MM.1S (cell line): ENCODE measurements at regions not wholly inside any gene's neighbourhood (a gene's known extent, or its start where the extent isn't known, plus 50 kb on each side); places are given as distances from the start of the nearest gene placed in this dataset.
"Not testable (repeated sequence)": the region's sequence is repeated elsewhere in the genome, so short reads cannot be mapped to it uniquely, and the experiment has no call there.

ENCODE experiments used
- DNase-seq: peaks from one replicate; pipeline ENCODE4 v3.0.0-alpha.2; 2015
- H2AFZ ChIP-seq: fragments of 300-600 bp; sonication (generic); 2 replicates; pipeline ENCODE4 v1.6.0; 2016; ENCODE audit warnings: antibody characterized with exemption, low read length
- H3F3A ChIP-seq: fragments of 300-600 bp; sonication (generic); 2 replicates; pipeline ENCODE4 v1.6.1; 2016; ENCODE audit warnings: mild to moderate bottlenecking, antibody characterized with exemption, low read length, moderate library complexity, mixed read lengths; ENCODE audit not compliant: insufficient read depth
- H3K27ac ChIP-seq: fragments of 300-600 bp; sonication (generic); 2 replicates; pipeline ENCODE4 v1.5.1; 2016; ENCODE audit warnings: mild to moderate bottlenecking, low read length
- H3K27me3 ChIP-seq: fragments of 300-600 bp; sonication (generic); replicated peaks from 2 replicates; pipeline ENCODE4 v1.6.0; 2016; ENCODE audit warnings: low read length; ENCODE audit not compliant: insufficient read depth
- H3K36me3 ChIP-seq: fragments of 300-600 bp; sonication (generic); replicated peaks from 2 replicates; pipeline ENCODE4 v1.6.1; 2016; ENCODE audit warnings: mild to moderate bottlenecking, low read length, mixed read lengths; ENCODE audit not compliant: insufficient read depth
- H3K4me1 ChIP-seq: fragments of 300-600 bp; sonication (generic); 2 replicates; pipeline ENCODE4 v1.6.1; 2016; ENCODE audit warnings: low read length, mixed read lengths
- H3K4me2 ChIP-seq: fragments of 300-600 bp; sonication (generic); 2 replicates; pipeline ENCODE4 v1.6.0; 2016; ENCODE audit warnings: low read depth, low read length
- H3K4me3 ChIP-seq: fragments of 300-600 bp; sonication (generic); 2 replicates; pipeline ENCODE4 v1.5.1; 2016; ENCODE audit warnings: low read length, mixed read lengths
- H3K79me2 ChIP-seq: fragments of 300-600 bp; sonication (generic); 2 replicates; pipeline ENCODE4 v1.6.1; 2016; ENCODE audit warnings: mixed run types, low read length, mixed read lengths
- H3K9ac ChIP-seq: fragments of 300-600 bp; sonication (generic); 2 replicates; pipeline ENCODE4 v1.6.1; 2016; ENCODE audit warnings: low read length, mixed read lengths
- H3K9me2 ChIP-seq: fragments of 300-600 bp; sonication (generic); replicated peaks from 2 replicates; pipeline ENCODE4 v1.6.1; 2016; ENCODE audit warnings: mild to moderate bottlenecking, low read length, mixed read lengths; ENCODE audit not compliant: insufficient read depth
- H3K9me3 ChIP-seq: fragments of 300-600 bp; sonication (generic); replicated peaks from 2 replicates; pipeline ENCODE4 v1.6.1; 2016; ENCODE audit warnings: mild to moderate bottlenecking, low read length, mixed read lengths; ENCODE audit not compliant: insufficient read depth
- H4K20me1 ChIP-seq: fragments of 300-600 bp; sonication (generic); 2 replicates; pipeline ENCODE4 v1.6.1; 2016; ENCODE audit warnings: mild to moderate bottlenecking, low read length, moderate library complexity, mixed read lengths; ENCODE audit not compliant: insufficient read depth
- CTCF ChIP-seq: fragments of 300-600 bp; sonication (generic); IDR thresholded peaks from 2 replicates; pipeline ENCODE4 v1.5.1; 2016; ENCODE audit warnings: antibody characterized with exemption, low read length, mixed read lengths
- EZH2 ChIP-seq: fragments of 300-600 bp; sonication (generic); optimal IDR thresholded peaks from 2 replicates; pipeline ENCODE3; 2017; ENCODE audit warnings: low read depth, mild to moderate bottlenecking, antibody characterized with exemption, low read length, mixed read lengths
- EZH2phosphoT487 ChIP-seq: fragments of 300-600 bp; sonication (generic); IDR thresholded peaks from 2 replicates; pipeline ENCODE4 v1.6.1; 2018; ENCODE audit warnings: antibody characterized with exemption, low read length

GRCh38 chr13:22964245-22964966, 216.4 kb upstream of the SGCG start:
- Histone ChIP-seq H3K4me2 (no peak overlapping the region), H3K79me2 (no peaks in the 10 kb centered on the region), H3K9me2 (no peaks in the 10 kb centered on the region), H3F3A (no peaks in the 10 kb centered on the region), H3K4me3 (no peak overlapping the region), H3K27me3 (no peaks in the 10 kb centered on the region), H3K36me3 (no peaks in the 10 kb centered on the region), H2AFZ (no peak overlapping the region), H4K20me1 (no peaks in the 10 kb centered on the region), H3K9ac (no peak overlapping the region), H3K27ac (no peak overlapping the region), H3K4me1 (no peaks in the 10 kb centered on the region), H3K9me3 (no peaks in the 10 kb centered on the region)
- TF ChIP-seq EZH2phosphoT487 (no peak), CTCF (no peak), EZH2 (no peak)
- DNase-seq, result no peak

- not testable (repeated sequence) for H3K9me2 ChIP-seq, H3K4me3 ChIP-seq
Observed at GRCh38 chr13:22965011-22965857, 215.5 kb upstream of the SGCG start.

GRCh38 chr13:22965858-22966239, 214.9 kb upstream of the SGCG start:
- not testable (repeated sequence) for H3F3A ChIP-seq, H3K27me3 ChIP-seq, H4K20me1 ChIP-seq, H2AFZ ChIP-seq, H3K9me3 ChIP-seq, H3K27ac ChIP-seq, H3K79me2 ChIP-seq, H3K4me3 ChIP-seq, DNase-seq, H3K9ac ChIP-seq, H3K36me3 ChIP-seq, H3K4me1 ChIP-seq, H3K4me2 ChIP-seq, H3K9me2 ChIP-seq

More at GRCh38 chr13:22965011-22965857, 215.5 kb upstream of the SGCG start:
- H3K9me3 ChIP-seq, H3K27me3 ChIP-seq, H3K79me2 ChIP-seq, DNase-seq, H3K4me1 ChIP-seq, H3K27ac ChIP-seq, H2AFZ ChIP-seq, H3K4me2 ChIP-seq, H4K20me1 ChIP-seq, H3K36me3 ChIP-seq, H3F3A ChIP-seq, H3K9ac ChIP-seq: not testable (repeated sequence)

- H3K36me3 ChIP-seq, H3F3A ChIP-seq, H4K20me1 ChIP-seq, H2AFZ ChIP-seq, H3K79me2 ChIP-seq, H3K9ac ChIP-seq, H3K27me3 ChIP-seq, H3K9me2 ChIP-seq, H3K27ac ChIP-seq, H3K9me3 ChIP-seq, H3K4me2 ChIP-seq, H3K4me3 ChIP-seq, H3K4me1 ChIP-seq, DNase-seq: not testable (repeated sequence)
Observed at GRCh38 chr13:22966753-22967152, 214.0 kb upstream of the SGCG start.
